K562 (cell line): ENCODE measurements at regions not wholly inside any gene's neighbourhood (a gene's known extent, or its start where the extent isn't known, plus 50 kb on each side); places are given as distances from the start of the nearest gene placed in this dataset.

Experiments used
- ATAC-seq: fragments of 200-7000 bp; cut with Tn5 transposase; 3 replicates; pipeline ENCODE4 v1.9.1; 2020; ENCODE audit warnings: moderate library complexity
- BruUV-seq: library from RNA; stranded (reverse); fragments of 400-500 nt; replicated peaks from 2 replicates; lab custom pipeline; 2021; lab: Mats Ljungman, UMichigan
- CTCF ChIA-PET: fragments of 300-600 bp; formaldehyde crosslinking; extraction: SDS; loops from one replicate; lab custom pipeline; 2021; ENCODE audit warnings: low intra/inter-chr PET ratio; lab: Yijun Ruan, JAX
- POLR2A ChIA-PET: fragments of 300-600, 350-650 bp; sonication (Branson Sonifier 250); formaldehyde crosslinking; extraction: SDS; loops from one replicate; lab custom pipeline; 2021; ENCODE audit warnings: antibody characterized with exemption, inconsistent platforms; lab: Yijun Ruan, JAX
- DNase-seq, 4 experiments: peaks; one replicate each; pipeline versions ENCODE4 v3.0.0 to v3.0.0-alpha.2; 2011 to 2018; ENCODE audit warnings: low spot score in 3 of 4, mixed read lengths in 3 of 4; ENCODE audit errors: extremely low read depth in 1 of 4
- FAIRE-seq: peaks from 2 replicates; lab custom pipeline; 2011; peaks lifted over from hg19 to GRCh38; lab: Jason Lieb, UNC
- H2AFZ ChIP-seq: 2 replicates; pipeline ENCODE4 v1.6.0; 2011; ENCODE audit warnings: low read depth, low read length, control low read depth, inconsistent platforms
- H3K27ac ChIP-seq: fragments of 200-600 bp; 3 replicates; pipeline ENCODE4 v1.8.0; 2011; ENCODE audit warnings: low read depth, mild to moderate bottlenecking, control low read depth, inconsistent platforms, low read length, moderate library complexity, mixed read lengths; ENCODE audit errors: extremely low read depth
- H3K27me3 ChIP-seq, 2 experiments: fragments of 300-600 bp in 1 of 2; 2 replicates in 1 of 2; 3 replicates in 1 of 2; pipeline versions ENCODE4 v1.6.0 to v1.8.0; 2011; ENCODE audit warnings: inconsistent platforms in 2 of 2, low read length in 2 of 2, mild to moderate bottlenecking in 1 of 2, mixed read lengths in 1 of 2, moderate library complexity in 1 of 2; ENCODE audit not compliant: control insufficient read depth in 2 of 2, insufficient read depth in 2 of 2
- H3K36me3 ChIP-seq: fragments of 300-600 bp; 3 replicates; pipeline ENCODE4 v1.8.0; 2011; ENCODE audit warnings: mild to moderate bottlenecking, low read length, inconsistent platforms; ENCODE audit not compliant: control insufficient read depth, insufficient read depth
- H3K4me1 ChIP-seq, 2 experiments: fragments of 200-600 bp in 1 of 2; replicated peaks in 1 of 2; 2 replicates in 1 of 2; 3 replicates in 1 of 2; pipeline versions ENCODE4 v1.5.1 to v1.8.0; 2011; ENCODE audit warnings: inconsistent platforms in 2 of 2, low read length in 2 of 2, mild to moderate bottlenecking in 1 of 2, mixed read lengths in 1 of 2, moderate library complexity in 1 of 2; ENCODE audit not compliant: control insufficient read depth in 2 of 2, insufficient read depth in 2 of 2
- H3K4me2 ChIP-seq: 2 replicates; pipeline ENCODE4 v1.6.1; 2011; ENCODE audit warnings: low read length, control low read depth, inconsistent platforms, mixed read lengths; ENCODE audit not compliant: insufficient read depth
- H3K4me3 ChIP-seq: fragments of 200-600 bp; sonication (generic), shearing (Covaris generic); 2 replicates; pipeline ENCODE4 v1.5.1; 2016; ENCODE audit warnings: control low read depth, inconsistent platforms
- H3K79me2 ChIP-seq: fragments of 200-600 bp; 3 replicates; pipeline ENCODE4 v1.8.0; 2011; ENCODE audit warnings: low read length, inconsistent platforms; ENCODE audit not compliant: control insufficient read depth, insufficient read depth
- H3K9ac ChIP-seq, 2 experiments: 2 replicates each; pipeline versions ENCODE4 v1.6.0 to v1.6.1; 2011; ENCODE audit warnings: low read depth in 2 of 2, low read length in 2 of 2, control low read depth in 1 of 2, inconsistent platforms in 1 of 2, mild to moderate bottlenecking in 1 of 2, mixed read lengths in 1 of 2; ENCODE audit not compliant: insufficient read depth in 1 of 2
- H3K9me1 ChIP-seq: one replicate; pipeline ENCODE4 v1.6.0; 2011; ENCODE audit warnings: inconsistent platforms, mild to moderate bottlenecking, low read length, moderate library complexity; ENCODE audit not compliant: control insufficient read depth, insufficient read depth
- H3K9me3 ChIP-seq: replicated peaks from 2 replicates; pipeline ENCODE4 v1.5.1; 2011; ENCODE audit warnings: low read depth, low read length, inconsistent platforms; ENCODE audit not compliant: control insufficient read depth, insufficient read depth
- H4K20me1 ChIP-seq: replicated peaks from 2 replicates; pipeline ENCODE4 v1.6.1; 2011; ENCODE audit warnings: low read length, inconsistent platforms, mixed read lengths; ENCODE audit not compliant: control insufficient read depth, insufficient read depth
- ADNP ChIP-seq: fragments of 200-800 bp; sonication (Bioruptor generic); IDR thresholded peaks from 2 replicates; pipeline ENCODE4 v1.6.1; 2016; ENCODE audit warnings: missing genetic modification characterization, missing compliant biosample characterization
- ARNT ChIP-seq, 2 experiments: fragments of 450-650 bp; IDR thresholded peaks; 2 replicates each; pipeline ENCODE4 v1.6.1; 2016; ENCODE audit warnings: mild to moderate bottlenecking in 1 of 2
- C11orf30 ChIP-seq: fragments of 450-650 bp; IDR thresholded peaks from 2 replicates; pipeline ENCODE4 v1.6.1; 2016; ENCODE audit warnings: low read depth, mild to moderate bottlenecking
- DEAF1 ChIP-seq: fragments of 450-650 bp; formaldehyde crosslinking; IDR thresholded peaks from 2 replicates; pipeline ENCODE4 v1.4.0; 2020; ENCODE audit warnings: mild to moderate bottlenecking, moderate library complexity
- FOXM1 ChIP-seq, 2 experiments: fragments of 450-650 bp in 1 of 2; sonication (generic) in 1 of 2; formaldehyde crosslinking in 1 of 2; IDR thresholded peaks; 2 replicates each; pipeline versions ENCODE4 v1.6.1 to v1.9.0; 2017 to 2022; ENCODE audit warnings: low read depth in 2 of 2, mild to moderate bottlenecking in 2 of 2, missing genetic modification reagents in 1 of 2, moderate library complexity in 1 of 2
- GATAD2A ChIP-seq: fragments of 450-650 bp; IDR thresholded peaks from 2 replicates; pipeline ENCODE4 v1.6.1; 2017
- HNRNPH1 ChIP-seq: fragments of 200-400 bp; formaldehyde crosslinking; optimal IDR thresholded peaks from 2 replicates; pipeline ENCODE3; 2017; ENCODE audit warnings: low read depth, mild to moderate bottlenecking, low read length, moderate library complexity
- MCM5 ChIP-seq: fragments of 450-650 bp; IDR thresholded peaks from 2 replicates; pipeline ENCODE4 v1.6.1; 2016; ENCODE audit warnings: low read depth
- NFXL1 ChIP-seq: fragments of 450-650 bp; formaldehyde crosslinking; IDR thresholded peaks from 2 replicates; pipeline ENCODE4 v1.4.0; 2021; ENCODE audit warnings: mild to moderate bottlenecking
- PHF20 ChIP-seq: fragments of 450-650 bp; IDR thresholded peaks from 2 replicates; pipeline ENCODE4 v1.6.1; 2018; ENCODE audit not compliant: partially characterized antibody
- STAT5B ChIP-seq: fragments of 250-450 bp; sonication (Bioruptor Pico); IDR thresholded peaks from 2 replicates; pipeline ENCODE4 v1.8.0; 2021; ENCODE audit warnings: mild to moderate bottlenecking, inconsistent platforms
- TAF7 ChIP-seq: fragments of 450-650 bp; IDR thresholded peaks from 2 replicates; pipeline ENCODE4 v1.6.1; 2016; ENCODE audit warnings: missing genetic modification characterization, missing compliant biosample characterization
- ZNF12 ChIP-seq: sonication (generic); formaldehyde crosslinking; IDR thresholded peaks from 2 replicates; pipeline ENCODE4 v1.4.0; 2020; ENCODE audit warnings: mild to moderate bottlenecking, missing genetic modification reagents
- ZNF274 ChIP-seq: IDR thresholded peaks from 2 replicates; pipeline ENCODE4 v1.6.1; 2011; ENCODE audit warnings: low read depth, mild to moderate bottlenecking, low read length, moderate library complexity, borderline replicate concordance
- ZNF431 ChIP-seq: sonication (generic); formaldehyde crosslinking; IDR thresholded peaks from 2 replicates; pipeline ENCODE4 v1.8.0; 2022; ENCODE audit warnings: mild to moderate bottlenecking, missing genetic modification reagents
- ZNF785 ChIP-seq: fragments of 250-450 bp; sonication (Bioruptor Pico); IDR thresholded peaks from 2 replicates; pipeline ENCODE4 v1.4.0; 2020; ENCODE audit warnings: mild to moderate bottlenecking
- WGBS: fragments of 100-300 bp; shearing (Covaris generic); methylation state at CpG from one replicate; pipeline ENCODE4 v1.1.6; 2016; ENCODE audit warnings: low coverage, mixed read lengths; ENCODE audit not compliant: insufficient coverage; ENCODE audit errors: missing lambda C conversion rate; 5-methylcytosine and 5-hydroxymethylcytosine counted together
- in situ Hi-C: fragments of 300-500 bp; cut with MboI; formaldehyde crosslinking; loops from 4 replicates; pipeline ENCODE4 v1.15.0; 2018; ENCODE audit warnings: inconsistent platforms, mixed read lengths
- intact Hi-C: fragments of 100-400 bp; cut with micrococcal nuclease; formaldehyde crosslinking; loops from 2 replicates; pipeline ENCODE4 v1.14.2; 2022

DNA sequence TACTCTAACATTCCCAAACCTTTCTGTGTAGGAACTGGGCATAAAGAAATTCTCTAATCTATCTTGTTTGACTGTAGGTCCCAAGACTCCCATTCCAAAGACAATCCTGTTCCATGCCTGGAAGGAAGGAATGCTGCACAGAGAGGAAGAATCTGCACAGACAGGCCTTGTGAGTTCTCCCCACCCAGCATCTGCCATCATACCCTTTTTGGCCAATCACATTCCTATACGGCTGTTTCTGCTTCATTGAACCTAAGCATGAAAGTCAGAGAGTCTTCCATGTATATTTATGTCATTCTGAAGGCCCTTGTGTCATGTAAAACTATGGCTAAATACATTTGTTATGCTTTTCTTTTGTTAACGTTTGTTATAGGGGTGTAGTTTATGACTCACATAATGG lies 667.7 kb upstream of the IGFBP7 start:
- in situ Hi-C loops: no loop called here
- H3K79me2 ChIP-seq: no peaks in the 10 kb centered on the region
- intact Hi-C loops: no loop called here
- ChIA-PET CTCF (no interaction called here), POLR2A (no interaction called here)
- WGBS: 0% methylated on average over 2 of the region's 2 CpGs
- BruUV-seq: no TSS peak
- H3K4me3 ChIP-seq: no peak overlapping the region
- no peak overlapping the region for H3K4me2 ChIP-seq
- H3K4me1 ChIP-seq: no peaks in the 10 kb centered on the region
- no peak overlapping the region for H3K27ac ChIP-seq
- no peak for ATAC-seq
- FAIRE-seq: no peak
- H4K20me1 ChIP-seq: no peaks in the 10 kb centered on the region
- H3K9me3 ChIP-seq: no peaks in the 10 kb centered on the region
- no peak overlapping the region for H2AFZ ChIP-seq
- H3K36me3 ChIP-seq: no peaks in the 10 kb centered on the region
- H3K9me1 ChIP-seq: no peaks in the 10 kb centered on the region
- DNase-seq: no peak
- H3K9ac ChIP-seq: no peak overlapping the region
- H3K27me3 ChIP-seq: no peaks in the 10 kb centered on the region
- TF ChIP-seq GATAD2A (no peak), ADNP (no peak), DEAF1 (CRISPR knock-in tag) (no peak), FOXM1 (IDR thresholded peaks at IDR 0.05; ENCODE audit: low read depth) (no peak), FOXM1 (CRISPR knock-in tag; IDR thresholded peaks at IDR 0.05; ENCODE audit: low read depth) (no peak), HNRNPH1 (no peak), STAT5B (CRISPR knock-in tag) (no peak), ZNF12 (CRISPR knock-in tag) (no peak), PHF20 (no peak), NFXL1 (CRISPR knock-in tag) (no peak), ZNF274 (no peak), C11orf30 (no peak), ARNT (IDR thresholded peaks at IDR 0.05) (no peak), MCM5 (no peak), ZNF785 (CRISPR knock-in tag) (no peak), TAF7 (no peak), ZNF431 (no peak)
